ENCODE measurements at regions not wholly inside any gene's neighbourhood (a gene's known extent, or its start where the extent isn't known, plus 50 kb on each side); places are given as distances from the start of the nearest gene placed in this dataset.

DNA sequence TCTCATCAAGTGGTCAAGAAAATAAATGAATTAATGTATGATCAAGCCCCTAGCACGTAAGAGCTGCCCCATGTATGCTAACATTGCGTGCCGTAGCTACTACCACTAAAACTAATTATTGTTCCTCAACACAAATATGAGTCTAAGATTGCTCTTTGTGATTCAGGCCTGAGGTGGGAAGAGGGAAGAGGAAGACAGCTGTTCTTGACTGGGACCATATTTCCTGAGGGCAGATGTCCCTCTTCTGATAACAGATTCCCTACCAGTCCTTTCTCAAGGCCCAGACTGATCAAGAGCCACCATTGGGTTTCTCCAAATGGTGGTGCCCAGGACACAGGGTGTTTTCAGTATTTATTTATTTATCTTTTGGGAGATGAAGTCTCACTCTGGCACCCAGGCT, 87.2 kb upstream of the CADM1 start:
- TF ChIP-seq YY1 (IDR thresholded peaks at IDR 0.05; ENCODE audit: low read depth): no peak
- TF ChIP-seq ZBTB7A (IDR thresholded peaks at IDR 0.05; ENCODE audit: low read depth): no peak
- TF ChIP-seq, protein P1, sequence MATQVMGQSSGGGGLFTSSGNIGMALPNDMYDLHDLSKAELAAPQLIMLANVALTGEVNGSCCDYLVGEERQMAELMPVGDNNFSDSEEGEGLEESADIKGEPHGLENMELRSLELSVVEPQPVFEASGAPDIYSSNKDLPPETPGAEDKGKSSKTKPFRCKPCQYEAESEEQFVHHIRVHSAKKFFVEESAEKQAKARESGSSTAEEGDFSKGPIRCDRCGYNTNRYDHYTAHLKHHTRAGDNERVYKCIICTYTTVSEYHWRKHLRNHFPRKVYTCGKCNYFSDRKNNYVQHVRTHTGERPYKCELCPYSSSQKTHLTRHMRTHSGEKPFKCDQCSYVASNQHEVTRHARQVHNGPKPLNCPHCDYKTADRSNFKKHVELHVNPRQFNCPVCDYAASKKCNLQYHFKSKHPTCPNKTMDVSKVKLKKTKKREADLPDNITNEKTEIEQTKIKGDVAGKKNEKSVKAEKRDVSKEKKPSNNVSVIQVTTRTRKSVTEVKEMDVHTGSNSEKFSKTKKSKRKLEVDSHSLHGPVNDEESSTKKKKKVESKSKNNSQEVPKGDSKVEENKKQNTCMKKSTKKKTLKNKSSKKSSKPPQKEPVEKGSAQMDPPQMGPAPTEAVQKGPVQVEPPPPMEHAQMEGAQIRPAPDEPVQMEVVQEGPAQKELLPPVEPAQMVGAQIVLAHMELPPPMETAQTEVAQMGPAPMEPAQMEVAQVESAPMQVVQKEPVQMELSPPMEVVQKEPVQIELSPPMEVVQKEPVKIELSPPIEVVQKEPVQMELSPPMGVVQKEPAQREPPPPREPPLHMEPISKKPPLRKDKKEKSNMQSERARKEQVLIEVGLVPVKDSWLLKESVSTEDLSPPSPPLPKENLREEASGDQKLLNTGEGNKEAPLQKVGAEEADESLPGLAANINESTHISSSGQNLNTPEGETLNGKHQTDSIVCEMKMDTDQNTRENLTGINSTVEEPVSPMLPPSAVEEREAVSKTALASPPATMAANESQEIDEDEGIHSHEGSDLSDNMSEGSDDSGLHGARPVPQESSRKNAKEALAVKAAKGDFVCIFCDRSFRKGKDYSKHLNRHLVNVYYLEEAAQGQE (IDR thresholded peaks at IDR 0.05; ENCODE audit: low read depth): no peak
- no peak for TF ChIP-seq FOXM1 (IDR thresholded peaks at IDR 0.05; ENCODE audit: borderline replicate concordance, low read depth)
- TF ChIP-seq TCF12 (IDR thresholded peaks at IDR 0.05; ENCODE audit: low read depth): no peak
- no peak for TF ChIP-seq CEBPB (IDR thresholded peaks at IDR 0.05)
- no peak for TF ChIP-seq RAD21 (IDR thresholded peaks at IDR 0.05; ENCODE audit: low read depth)
- TF ChIP-seq TAF1 (IDR thresholded peaks at IDR 0.05; ENCODE audit: low read depth): no peak
- TF ChIP-seq, protein P2, sequence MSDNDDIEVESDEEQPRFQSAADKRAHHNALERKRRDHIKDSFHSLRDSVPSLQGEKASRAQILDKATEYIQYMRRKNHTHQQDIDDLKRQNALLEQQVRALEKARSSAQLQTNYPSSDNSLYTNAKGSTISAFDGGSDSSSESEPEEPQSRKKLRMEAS (IDR thresholded peaks at IDR 0.05): no peak
- TF ChIP-seq CREB1 (IDR thresholded peaks at IDR 0.05; ENCODE audit: low read depth): no peak
- no peak for TF ChIP-seq USF1 (IDR thresholded peaks at IDR 0.05)
- TF ChIP-seq NFIC (IDR thresholded peaks at IDR 0.05): no peak
- no peak for TF ChIP-seq EP300 (IDR thresholded peaks at IDR 0.05; ENCODE audit: borderline replicate concordance)

DNA sequence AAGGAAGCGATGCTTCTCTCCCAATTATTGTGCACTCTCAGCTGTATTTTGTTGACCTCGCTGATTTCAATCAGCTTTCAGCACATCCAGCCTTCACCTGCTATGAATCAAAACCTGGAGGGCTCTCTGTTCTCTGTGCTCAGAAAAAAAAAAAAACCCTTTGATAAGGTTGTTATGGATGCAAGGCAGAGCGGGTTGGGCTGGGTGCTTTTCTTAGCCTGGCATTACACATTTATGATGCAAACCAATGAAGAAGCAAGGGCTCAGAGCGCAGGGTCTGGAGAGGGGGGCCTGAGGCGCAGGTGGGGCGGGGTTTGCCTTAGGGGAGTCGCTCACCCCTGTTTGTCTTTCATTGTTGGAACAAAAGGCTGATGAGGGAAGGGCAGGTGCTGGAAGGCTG, 86.0 kb upstream of the CADM1 start:
- TF ChIP-seq CEBPB (IDR thresholded peaks at IDR 0.05) (no peak), TEAD4 (IDR thresholded peaks at IDR 0.05) (no peak), NFIC (IDR thresholded peaks at IDR 0.05) (no peak), EP300 (IDR thresholded peaks at IDR 0.05; ENCODE audit: borderline replicate concordance) (no peak), USF1 (IDR thresholded peaks at IDR 0.05) (no peak), CREB1 (IDR thresholded peaks at IDR 0.05; ENCODE audit: low read depth) (no peak), ZBTB7A (IDR thresholded peaks at IDR 0.05; ENCODE audit: low read depth) (no peak), TAF1 (IDR thresholded peaks at IDR 0.05; ENCODE audit: low read depth) (no peak), YY1 (IDR thresholded peaks at IDR 0.05; ENCODE audit: low read depth) (no peak), FOXM1 (IDR thresholded peaks at IDR 0.05; ENCODE audit: borderline replicate concordance, low read depth) (no peak), TCF12 (IDR thresholded peaks at IDR 0.05; ENCODE audit: low read depth) (no peak), RAD21 (IDR thresholded peaks at IDR 0.05; ENCODE audit: low read depth) (no peak)
- TF ChIP-seq, protein P2 (IDR thresholded peaks at IDR 0.05): no peak
- TF ChIP-seq, protein P1 (IDR thresholded peaks at IDR 0.05; ENCODE audit: low read depth): no peak

DNA sequence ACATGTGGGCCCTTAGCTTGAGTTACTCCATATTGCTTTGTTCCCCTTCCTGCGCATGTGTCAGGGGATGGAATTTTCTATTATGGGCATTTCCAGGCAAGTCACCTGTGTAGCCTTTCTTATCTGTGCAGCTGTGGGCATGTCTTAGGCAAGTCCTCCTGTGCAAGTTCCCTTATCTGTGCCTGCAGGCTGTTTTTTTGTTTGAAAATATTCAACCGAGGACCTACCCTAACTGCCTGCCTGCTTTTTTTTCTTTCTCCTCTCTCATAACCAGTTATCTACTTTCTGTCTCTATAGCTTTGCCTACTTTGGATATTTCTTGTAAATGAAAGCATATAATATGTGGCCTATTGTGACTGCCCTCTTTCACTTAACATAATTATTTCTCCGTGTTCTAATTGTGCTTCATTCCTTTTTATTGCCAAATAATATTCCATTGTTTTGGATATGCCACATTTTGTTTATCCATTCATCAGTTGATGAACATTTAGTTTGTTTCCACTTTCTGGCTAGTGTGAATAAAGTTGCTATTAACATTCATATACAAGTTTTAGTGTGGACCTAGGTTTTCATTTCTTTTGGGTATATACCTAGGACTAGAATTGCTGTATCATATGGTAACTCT, 83.6 kb upstream of the CADM1 start:
- no peak for TF ChIP-seq EP300 (IDR thresholded peaks at IDR 0.05; ENCODE audit: borderline replicate concordance)
- TF ChIP-seq NFIC (IDR thresholded peaks at IDR 0.05): no peak
- TF ChIP-seq RAD21 (IDR thresholded peaks at IDR 0.05; ENCODE audit: low read depth): no peak
- no peak for TF ChIP-seq CEBPB (IDR thresholded peaks at IDR 0.05)
- TF ChIP-seq YY1 (IDR thresholded peaks at IDR 0.05; ENCODE audit: low read depth): no peak
- TF ChIP-seq FOXM1 (IDR thresholded peaks at IDR 0.05; ENCODE audit: borderline replicate concordance, low read depth): no peak
- TF ChIP-seq TAF1 (IDR thresholded peaks at IDR 0.05; ENCODE audit: low read depth): no peak
- TF ChIP-seq, protein P2 (IDR thresholded peaks at IDR 0.05): no peak
- no peak for TF ChIP-seq CREB1 (IDR thresholded peaks at IDR 0.05; ENCODE audit: low read depth)

DNA sequence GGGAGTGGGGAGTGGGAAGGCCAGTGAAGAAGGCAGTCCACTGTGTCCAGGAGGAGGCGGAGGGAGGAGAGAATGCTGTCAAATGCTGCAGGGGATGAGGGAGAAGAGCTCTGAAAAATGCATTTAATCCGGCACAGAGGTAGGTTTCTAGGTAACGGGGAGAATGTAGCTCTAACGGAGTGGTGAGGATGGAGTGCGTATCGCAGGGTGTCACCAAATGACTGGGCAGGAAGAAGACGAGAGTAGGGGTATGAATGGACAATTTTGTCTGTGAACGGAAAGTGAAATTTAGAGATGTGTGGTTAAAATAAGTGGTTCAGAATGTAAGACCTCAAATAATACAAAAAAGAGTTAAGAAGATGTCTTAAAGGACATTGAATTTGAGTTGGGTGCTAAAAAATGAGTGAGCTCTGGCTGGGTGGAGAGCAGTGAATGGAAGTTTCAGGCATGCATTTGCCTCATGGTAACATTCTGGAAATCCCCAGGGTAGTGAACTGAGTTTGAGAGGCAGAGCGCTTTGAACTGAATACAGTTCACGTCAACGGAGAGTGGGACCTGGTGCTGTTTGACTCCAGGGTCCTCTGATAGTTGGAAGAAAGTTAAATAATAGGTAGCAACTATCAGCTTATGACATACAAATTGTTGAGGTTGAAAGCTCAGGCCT, 81.3 kb upstream of the CADM1 start:
- TF ChIP-seq TEAD4 (IDR thresholded peaks at IDR 0.05) (no peak), EGR1 (IDR thresholded peaks at IDR 0.05) (no peak), USF1 (IDR thresholded peaks at IDR 0.05) (no peak), FOXM1 (IDR thresholded peaks at IDR 0.05; ENCODE audit: borderline replicate concordance, low read depth) (no peak), TCF12 (IDR thresholded peaks at IDR 0.05; ENCODE audit: low read depth) (no peak), CEBPB (IDR thresholded peaks at IDR 0.05) (no peak), NFIC (IDR thresholded peaks at IDR 0.05) (no peak), YY1 (IDR thresholded peaks at IDR 0.05; ENCODE audit: low read depth) (no peak), CREB1 (IDR thresholded peaks at IDR 0.05; ENCODE audit: low read depth) (no peak), EP300 (IDR thresholded peaks at IDR 0.05; ENCODE audit: borderline replicate concordance) (no peak)
- TF ChIP-seq, protein P2 (IDR thresholded peaks at IDR 0.05): no peak

Measured in Ishikawa (cell line).